ENCODE measurements at regions not wholly inside any gene's neighbourhood (a gene's known extent, or its start where the extent isn't known, plus 50 kb on each side); places are given as distances from the start of the nearest gene placed in this dataset.
A peak's percentile ranks its signal among the peaks of the same experiment; 100 is the strongest.

- no peak for DNase-seq
Observed at GRCh38 chr5:104443706-104444105, 881.1 kb upstream of the NUDT12 start.

GRCh38 chr5:104431981-104432380 lies 869.4 kb upstream of the NUDT12 start:
- no peak for DNase-seq

DNA sequence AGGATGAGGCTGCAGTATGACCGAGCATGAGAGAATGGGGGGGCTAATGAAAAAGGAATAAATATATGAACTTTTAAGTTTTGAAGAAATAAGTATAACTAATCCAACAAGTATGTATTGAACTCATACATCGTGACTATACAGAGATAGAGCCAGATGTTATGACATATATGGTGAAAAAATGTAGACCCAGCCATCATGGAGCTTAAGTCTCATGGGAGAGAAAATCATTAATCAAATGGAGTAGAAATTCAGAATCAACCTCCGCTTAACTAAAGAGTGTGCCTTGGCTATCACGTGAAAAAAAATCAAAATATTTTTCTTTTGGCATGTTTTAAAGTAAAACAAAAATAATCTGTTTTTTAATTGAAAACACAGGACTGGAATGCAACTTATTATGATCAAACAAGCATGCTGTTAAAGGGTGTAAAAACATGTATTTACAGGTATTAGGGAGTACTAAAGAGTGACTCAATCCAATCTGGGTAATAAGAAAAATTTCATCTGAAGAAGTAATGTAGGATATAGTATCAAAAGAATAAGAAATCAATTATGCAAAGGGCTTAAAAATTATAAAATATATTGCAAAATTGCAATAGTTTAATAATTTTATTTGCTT lies 868.5 kb upstream of the NUDT12 start:
- no peak for DNase-seq

DNA sequence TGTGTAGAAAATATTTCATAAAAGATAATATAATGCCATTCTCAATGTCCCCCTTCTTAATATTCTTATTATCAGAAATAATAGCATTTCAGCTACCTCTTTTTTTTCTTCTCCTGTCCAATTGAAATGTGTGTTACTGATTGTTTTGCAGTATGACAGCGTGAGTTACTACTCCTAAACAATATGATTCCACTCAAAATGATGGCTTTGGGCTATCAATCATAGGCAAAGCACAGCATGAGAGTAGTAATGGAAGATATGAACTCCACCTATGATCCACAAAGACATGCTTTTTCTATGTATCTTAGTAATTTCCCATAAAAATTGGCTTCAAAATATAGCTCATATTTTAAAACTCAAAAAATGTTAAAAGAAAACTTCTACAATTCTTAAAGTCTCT lies 867.3 kb upstream of the NUDT12 start:
- DNase-seq, result no peak

DNA sequence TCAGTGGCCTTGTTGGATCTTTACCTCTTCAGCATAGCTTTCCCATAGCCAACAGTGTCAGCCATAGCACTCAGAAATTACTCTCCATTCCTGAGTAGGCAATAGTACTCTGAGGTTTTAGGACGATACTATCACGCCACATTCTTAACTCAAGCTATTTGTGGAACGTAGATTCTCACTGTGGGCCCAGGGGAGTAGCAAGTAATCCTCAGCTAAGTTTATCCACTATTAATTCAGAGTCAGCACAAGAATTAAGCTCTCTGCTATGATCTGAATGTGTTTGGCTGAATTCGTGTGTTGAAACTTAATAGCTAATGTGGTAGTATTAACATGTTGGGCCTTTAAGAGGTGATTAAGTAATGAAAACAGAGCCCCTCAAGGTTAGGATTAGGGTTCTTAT lies 858.8 kb upstream of the NUDT12 start:
- DNase-seq, result no peak

DNA sequence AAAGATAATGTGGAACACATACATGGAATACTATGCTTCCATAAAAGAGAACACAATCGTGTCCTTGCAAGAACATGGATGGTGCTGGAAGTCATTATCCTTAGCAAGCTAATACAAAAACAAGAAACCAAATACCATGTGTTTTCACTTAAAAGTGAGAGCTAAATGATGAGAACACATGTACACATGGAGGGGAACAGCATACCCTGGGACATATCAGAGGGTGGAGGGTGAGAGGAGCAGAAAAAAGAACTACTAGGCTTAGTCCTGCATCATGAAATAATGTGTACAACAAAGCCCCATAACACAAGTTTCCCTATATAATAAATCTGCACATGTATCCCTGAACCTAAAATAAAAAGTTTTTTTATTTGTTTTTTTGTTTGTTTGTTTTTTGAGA lies 855.5 kb upstream of the NUDT12 start:
- DNase-seq, result no peak

DNA sequence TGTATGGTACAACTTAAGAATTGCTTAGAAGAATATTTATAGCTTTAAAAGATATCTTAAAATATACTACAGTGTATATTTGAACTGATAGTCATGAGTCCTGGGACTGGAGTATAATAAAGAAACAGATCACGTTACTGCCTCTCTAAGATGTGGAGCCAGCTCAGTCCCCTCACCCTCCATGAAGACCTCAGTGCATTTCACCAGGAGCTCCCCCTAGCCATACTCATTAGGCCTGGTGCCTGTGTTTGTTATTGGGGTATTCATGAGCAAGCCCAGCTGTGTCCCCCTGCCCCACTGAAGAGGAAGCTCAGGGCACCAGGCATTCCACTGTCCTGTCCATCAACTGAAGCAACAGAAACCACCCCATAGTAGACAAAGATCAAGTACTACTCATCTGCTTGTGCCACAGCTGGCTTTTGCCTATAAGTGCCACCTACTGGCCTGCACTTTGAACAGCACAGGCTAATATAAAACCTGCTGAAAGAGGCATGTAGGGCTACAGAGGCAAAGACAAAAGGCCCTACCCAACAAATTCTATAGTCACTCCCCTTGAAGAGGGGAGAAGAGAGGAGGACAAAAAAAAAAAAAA lies 850.2 kb upstream of the NUDT12 start:
- DNase-seq, result peak; percentile 50

- no peak for DNase-seq
Observed at GRCh38 chr5:104400941-104401340, 838.4 kb upstream of the NUDT12 start.

GRCh38 chr5:104385906-104386305 lies 823.3 kb upstream of the NUDT12 start:
- no peak for DNase-seq

GRCh38 chr5:104375345-104375744 lies 812.8 kb upstream of the NUDT12 start:
- no peak for DNase-seq

DNA sequence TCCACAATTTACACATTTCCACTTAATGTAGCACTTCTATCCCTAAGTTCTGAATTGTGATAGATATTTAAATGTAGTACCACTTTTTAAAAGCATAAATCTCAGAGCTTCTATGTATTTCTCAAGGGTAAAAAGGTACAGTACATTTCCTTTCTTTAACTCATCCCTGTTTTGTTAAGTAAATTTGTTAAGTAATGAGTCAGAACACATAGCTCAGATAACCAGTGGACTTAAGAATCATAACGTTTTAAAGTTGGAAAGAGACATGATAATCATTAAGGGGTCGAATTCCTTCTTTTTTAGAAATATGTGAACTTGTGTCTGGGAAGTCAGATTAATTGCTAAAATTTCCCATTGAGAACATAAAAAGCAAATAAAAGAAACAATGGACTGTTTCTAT lies 810.2 kb upstream of the NUDT12 start:
- DNase-seq, result no peak

- peak; percentile 3 for DNase-seq
Observed at GRCh38 chr5:104372376-104372775, 809.8 kb upstream of the NUDT12 start.

GRCh38 chr5:104370523-104370922 lies 807.9 kb upstream of the NUDT12 start:
- peak; percentile 2 for DNase-seq

DNA sequence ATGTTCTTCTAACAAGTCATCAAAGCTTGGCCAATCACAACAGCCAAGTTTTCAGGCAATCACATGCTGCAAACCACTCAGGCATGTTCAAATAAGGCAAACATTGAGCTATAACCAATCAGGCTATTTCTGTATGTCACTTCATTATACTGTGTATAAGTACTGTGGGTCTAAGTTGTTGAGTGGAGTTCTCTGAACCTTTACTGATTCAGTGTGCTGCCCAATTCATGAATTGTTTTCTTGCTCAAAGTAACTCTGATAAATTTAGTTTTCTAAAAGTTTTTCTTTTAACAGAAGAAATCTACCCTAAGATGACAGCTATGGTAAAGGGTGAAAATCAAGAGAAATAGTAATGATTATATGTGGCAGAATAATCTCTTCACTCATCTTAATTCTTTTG lies 805.4 kb upstream of the NUDT12 start:
- no peak for DNase-seq

DNA sequence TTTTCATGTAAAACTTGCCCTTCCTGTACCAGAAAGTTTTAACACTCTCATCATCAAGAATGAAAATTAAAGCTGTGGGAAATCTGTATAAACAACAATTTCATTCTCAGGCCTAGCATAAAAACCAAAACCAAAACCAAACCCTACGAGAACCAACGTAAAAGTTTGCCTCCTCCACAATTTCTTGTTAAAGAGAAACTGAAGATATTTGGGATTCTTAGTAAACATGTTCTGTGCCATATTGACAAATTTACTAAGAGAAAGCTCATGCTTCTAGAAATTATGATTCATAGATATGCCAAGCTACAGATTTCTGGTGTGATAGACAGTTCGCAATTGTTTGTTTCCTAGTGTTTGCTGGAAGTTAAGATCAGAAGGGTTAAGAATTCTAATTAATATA lies 801.0 kb upstream of the NUDT12 start:
- no peak for DNase-seq

DNA sequence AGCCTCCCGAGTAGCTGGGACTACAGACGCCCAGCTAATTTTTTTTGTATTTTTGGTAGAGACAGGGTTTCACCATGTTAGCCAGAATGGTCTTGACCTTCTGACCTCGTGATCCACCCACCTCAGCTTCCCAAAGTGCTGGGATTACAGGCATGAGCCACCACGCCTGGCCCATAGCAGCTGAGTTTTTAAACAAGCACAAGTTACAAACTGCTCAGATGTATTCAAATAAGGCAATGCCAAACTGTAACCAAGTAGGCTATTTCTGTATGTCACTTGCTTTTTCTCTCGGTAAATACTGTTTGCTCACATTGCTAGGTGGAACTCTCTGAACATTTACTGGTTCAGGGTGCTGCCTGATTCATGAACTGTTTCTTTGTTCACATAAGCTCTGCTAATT lies 799.3 kb upstream of the NUDT12 start:
- DNase-seq, result no peak

DNA sequence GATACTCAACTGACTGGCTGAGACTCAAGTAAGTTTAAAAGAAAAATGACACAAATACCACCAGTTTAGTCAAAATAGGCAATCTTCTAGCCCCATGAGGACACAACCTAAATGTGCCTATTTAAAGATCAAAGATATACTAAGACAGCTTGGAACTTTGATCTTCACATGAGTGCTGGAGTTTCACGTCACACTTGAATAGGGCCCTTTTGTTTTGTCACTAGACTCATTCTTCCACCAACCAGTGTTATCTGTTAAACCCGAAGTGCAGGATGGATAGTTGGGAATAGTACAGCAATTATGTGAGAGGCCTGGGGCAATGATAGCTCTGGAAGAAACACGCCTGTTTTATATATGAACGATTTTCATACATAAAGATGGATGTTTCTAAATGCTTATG lies 792.8 kb upstream of the NUDT12 start:
- no peak for DNase-seq

DNA sequence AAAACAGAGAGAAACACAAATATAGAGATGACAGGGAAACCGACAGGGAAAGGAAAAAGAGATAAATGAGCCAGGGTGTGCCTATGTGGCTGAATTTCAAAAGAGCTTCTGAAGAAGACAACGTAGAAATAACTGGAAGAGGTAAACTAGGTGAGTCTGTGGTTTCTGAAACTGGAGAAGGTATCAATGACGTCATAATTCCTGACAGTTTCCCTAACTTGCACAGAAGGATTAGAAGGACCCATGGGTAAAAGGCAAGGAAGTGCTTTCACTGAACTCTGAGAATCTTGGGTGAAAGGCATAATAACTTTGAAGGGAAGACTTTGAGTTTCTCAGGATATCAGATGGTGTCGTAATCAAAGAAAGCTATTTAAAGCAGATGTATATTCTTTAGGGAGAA lies 790.8 kb upstream of the NUDT12 start:
- DNase-seq, result no peak

DNA sequence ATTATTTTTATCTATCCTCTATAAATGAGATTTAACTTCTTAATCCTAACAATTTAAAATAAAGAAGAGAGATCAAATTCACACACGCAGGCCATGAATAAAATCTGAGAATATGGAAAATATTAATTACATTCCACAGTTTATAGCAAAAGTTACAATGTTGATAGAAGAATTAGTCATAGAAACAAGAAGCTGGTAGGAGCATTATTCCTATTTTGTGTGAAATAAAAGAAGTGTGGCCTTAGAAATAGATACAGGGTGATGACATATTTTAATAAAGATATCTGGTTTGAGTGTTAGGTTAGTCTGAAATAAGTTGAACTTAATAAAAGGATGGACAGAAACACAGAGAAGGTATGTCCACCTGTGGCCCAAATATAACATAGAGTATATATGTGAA lies 790.4 kb upstream of the NUDT12 start:
- DNase-seq, result no peak

GRCh38 chr5:104347119-104347708 lies 784.6 kb upstream of the NUDT12 start:
- DNase-seq, result peak; percentile 30

GRCh38 chr5:104345222-104346016 lies 782.8 kb upstream of the NUDT12 start:
- DNase-seq, result no peak

GRCh38 chr5:104344809-104345208 lies 782.2 kb upstream of the NUDT12 start:
- no peak for DNase-seq

GRCh38 chr5:104327801-104328200 lies 765.2 kb upstream of the NUDT12 start:
- no peak for DNase-seq

DNA sequence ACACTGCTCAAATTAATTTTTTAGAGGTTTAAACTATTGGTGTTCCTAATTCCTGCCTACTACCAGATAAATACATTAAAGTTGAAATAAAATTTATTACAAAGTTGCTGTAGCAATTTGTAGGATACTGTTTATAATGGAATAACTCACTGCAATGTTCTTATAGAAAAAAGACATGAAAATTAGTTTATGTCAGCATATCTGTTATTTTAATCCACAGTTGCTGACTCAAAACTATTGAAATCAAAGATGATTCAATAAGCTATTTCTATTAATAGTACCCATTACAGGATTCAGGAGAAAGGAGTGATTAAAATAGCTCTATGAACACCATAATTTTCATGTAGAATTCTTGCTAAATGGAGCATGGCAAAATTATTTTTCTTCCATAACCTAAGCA lies 764.4 kb upstream of the NUDT12 start:
- DNase-seq, result no peak

Data from hematopoietic multipotent progenitor cell treated with erythropoietin and hydrocortisone succinate and interleukin-3 and kit ligand, for 4 days (in vitro differentiated cells).